Bronchial epithelial cell (primary cell): ENCODE measurements at regions not wholly inside any gene's neighbourhood (a gene's known extent, or its start where the extent isn't known, plus 50 kb on each side); places are given as distances from the start of the nearest gene placed in this dataset.

Experiments used
- DNase-seq: peaks from one replicate; pipeline ENCODE4 v3.0.0-alpha.2; 2010; ENCODE audit warnings: low read depth
- FAIRE-seq: peaks from 2 replicates; lab custom pipeline; 2011; peaks lifted over from hg19 to GRCh38; lab: Jason Lieb, UNC
- H3K27me3 ChIP-seq: 2 replicates; pipeline ENCODE4 v1.5.1; 2011; ENCODE audit warnings: low read length; ENCODE audit not compliant: control insufficient read depth, insufficient read depth
- H3K36me3 ChIP-seq: 2 replicates; pipeline ENCODE4 v1.5.1; 2011; ENCODE audit warnings: low read length; ENCODE audit not compliant: control insufficient read depth, insufficient read depth
- H3K4me3 ChIP-seq: 2 replicates; pipeline ENCODE4 v1.5.1; 2011; ENCODE audit warnings: mild to moderate bottlenecking, low read depth, low read length, control low read depth
- TF ChIP-seq, protein P1 (sequence below): IDR thresholded peaks from 2 replicates; pipeline ENCODE4 v1.5.1; 2011; ENCODE audit warnings: mild to moderate bottlenecking, moderate library complexity, low read length, control low read depth, inconsistent platforms; ENCODE audit not compliant: insufficient read depth, severe bottlenecking

DNA sequence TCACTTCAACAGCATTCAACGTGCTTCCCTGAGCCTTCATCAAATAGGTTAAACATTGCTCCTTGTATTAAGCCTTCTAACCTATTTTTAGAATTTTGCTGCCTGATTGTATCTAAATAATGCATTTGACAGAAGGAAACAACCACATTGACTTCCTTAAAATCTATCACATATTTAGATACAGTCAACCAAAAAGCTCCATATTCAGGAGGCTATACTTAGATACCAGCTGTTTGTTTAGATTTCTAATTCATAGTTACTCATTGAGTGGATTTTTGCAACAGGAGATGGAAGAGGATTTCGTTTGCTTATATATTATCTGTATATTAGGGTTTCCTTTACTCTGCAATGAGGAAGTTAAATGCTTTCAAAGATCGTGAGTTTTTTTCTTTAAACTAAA lies 241.1 kb upstream of the PPP1R2C start:
- Histone ChIP-seq H3K36me3 (no peaks in the 10 kb centered on the region), H3K27me3 (no peaks in the 10 kb centered on the region), H3K4me3 (no peak overlapping the region)
- DNase-seq (no peak), FAIRE-seq (no peak)
- TF ChIP-seq, protein P1, sequence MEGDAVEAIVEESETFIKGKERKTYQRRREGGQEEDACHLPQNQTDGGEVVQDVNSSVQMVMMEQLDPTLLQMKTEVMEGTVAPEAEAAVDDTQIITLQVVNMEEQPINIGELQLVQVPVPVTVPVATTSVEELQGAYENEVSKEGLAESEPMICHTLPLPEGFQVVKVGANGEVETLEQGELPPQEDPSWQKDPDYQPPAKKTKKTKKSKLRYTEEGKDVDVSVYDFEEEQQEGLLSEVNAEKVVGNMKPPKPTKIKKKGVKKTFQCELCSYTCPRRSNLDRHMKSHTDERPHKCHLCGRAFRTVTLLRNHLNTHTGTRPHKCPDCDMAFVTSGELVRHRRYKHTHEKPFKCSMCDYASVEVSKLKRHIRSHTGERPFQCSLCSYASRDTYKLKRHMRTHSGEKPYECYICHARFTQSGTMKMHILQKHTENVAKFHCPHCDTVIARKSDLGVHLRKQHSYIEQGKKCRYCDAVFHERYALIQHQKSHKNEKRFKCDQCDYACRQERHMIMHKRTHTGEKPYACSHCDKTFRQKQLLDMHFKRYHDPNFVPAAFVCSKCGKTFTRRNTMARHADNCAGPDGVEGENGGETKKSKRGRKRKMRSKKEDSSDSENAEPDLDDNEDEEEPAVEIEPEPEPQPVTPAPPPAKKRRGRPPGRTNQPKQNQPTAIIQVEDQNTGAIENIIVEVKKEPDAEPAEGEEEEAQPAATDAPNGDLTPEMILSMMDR: no peak

DNA sequence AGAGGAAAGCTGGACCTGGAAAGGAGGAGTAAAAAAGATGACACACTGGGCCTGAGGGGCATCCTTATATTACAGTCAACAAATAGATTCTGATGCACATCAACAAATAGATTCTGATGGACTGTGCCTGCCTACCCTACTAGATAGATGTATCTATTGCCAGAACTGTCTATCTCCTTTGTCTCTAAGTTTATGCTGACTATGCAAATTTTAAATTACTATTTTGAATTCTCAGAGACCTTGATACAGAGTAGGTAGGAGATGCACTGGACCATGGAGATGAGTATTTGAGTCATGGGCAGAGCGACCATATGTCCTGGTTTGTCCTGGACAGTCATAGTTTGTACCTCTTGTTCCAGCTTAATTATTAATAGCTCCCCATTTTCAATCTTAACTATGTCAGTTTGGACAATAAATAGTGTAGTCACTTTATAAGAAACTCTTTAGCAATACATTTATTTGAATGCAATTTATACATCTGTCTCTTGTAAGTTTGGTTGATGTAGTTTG lies 247.9 kb upstream of the PPP1R2C start:
- TF ChIP-seq, protein P1: no peak
- DNase-seq (no peak), FAIRE-seq (no peak)
- Histone ChIP-seq H3K27me3 (no peaks in the 10 kb centered on the region), H3K36me3 (no peaks in the 10 kb centered on the region), H3K4me3 (no peak overlapping the region)

DNA sequence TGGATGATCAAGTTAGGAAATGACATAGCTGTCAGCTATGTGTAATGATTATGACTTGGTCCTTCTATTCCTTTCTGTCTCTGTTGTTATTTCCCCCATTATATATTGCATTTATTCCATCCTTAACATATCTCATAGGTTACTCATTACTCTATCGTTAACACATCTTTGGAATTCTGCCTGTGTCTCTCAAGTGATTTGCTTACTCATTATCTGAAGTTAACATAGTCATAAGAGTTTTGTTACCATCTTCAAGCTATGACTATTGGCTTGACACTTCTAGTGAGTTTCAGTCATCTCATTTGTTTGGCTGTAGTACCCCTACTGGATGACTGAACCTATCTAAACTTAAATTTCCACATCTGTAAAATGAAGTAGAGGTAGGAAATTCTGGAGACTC lies 286.1 kb upstream of the PPP1R2C start:
- FAIRE-seq: no peak
- Histone ChIP-seq H3K27me3 (no peaks in the 10 kb centered on the region), H3K36me3 (no peaks in the 10 kb centered on the region), H3K4me3 (no peak overlapping the region)
- TF ChIP-seq, protein P1: no peak
- DNase-seq: peak; percentile 65

DNA sequence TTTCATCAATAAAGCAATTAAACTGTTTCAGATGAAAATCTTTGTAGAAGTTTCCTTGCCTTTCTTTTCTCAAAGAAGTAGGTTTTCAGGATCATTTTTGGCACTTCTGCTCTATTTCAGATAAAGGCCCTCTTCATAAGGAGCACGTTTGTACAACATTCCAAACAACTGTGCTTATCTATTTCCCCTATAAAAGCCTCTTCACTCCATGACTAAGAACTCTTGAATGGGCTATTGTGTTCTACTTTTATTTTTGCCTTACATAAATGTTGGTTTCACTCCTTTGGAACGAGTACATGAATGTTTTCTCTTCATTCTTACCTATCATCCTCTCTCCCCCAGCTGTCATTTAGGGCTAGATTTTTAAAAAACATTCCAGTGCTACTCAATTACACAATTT lies 288.0 kb upstream of the PPP1R2C start:
- no peak for DNase-seq
- no peak overlapping the region for H3K4me3 ChIP-seq
- H3K36me3 ChIP-seq: no peaks in the 10 kb centered on the region
- H3K27me3 ChIP-seq: no peaks in the 10 kb centered on the region
- FAIRE-seq: no peak
- TF ChIP-seq, protein P1: no peak

DNA sequence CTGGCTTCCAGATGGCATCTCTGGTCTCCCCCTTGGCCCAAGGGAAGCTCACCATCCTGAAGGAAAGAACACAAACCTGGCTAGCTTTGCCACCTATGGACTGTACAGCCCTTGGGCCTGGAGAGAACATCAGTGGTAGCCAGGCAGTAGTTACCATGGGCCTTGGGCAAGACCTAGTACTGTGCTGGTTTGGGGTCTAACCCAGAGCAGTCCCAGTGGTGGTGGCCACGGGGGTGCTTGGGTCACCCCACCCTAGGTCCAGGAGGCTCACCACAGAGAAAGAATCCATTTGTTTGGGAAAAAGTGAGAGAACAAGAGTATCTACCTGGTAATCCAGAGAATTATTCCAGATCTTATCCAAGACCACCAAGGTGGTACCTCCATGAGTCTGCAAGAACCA lies 290.7 kb upstream of the PPP1R2C start:
- Histone ChIP-seq H3K27me3 (no peaks in the 10 kb centered on the region), H3K4me3 (no peak overlapping the region), H3K36me3 (no peaks in the 10 kb centered on the region)
- TF ChIP-seq, protein P1: no peak
- DNase-seq (no peak), FAIRE-seq (no peak)

DNA sequence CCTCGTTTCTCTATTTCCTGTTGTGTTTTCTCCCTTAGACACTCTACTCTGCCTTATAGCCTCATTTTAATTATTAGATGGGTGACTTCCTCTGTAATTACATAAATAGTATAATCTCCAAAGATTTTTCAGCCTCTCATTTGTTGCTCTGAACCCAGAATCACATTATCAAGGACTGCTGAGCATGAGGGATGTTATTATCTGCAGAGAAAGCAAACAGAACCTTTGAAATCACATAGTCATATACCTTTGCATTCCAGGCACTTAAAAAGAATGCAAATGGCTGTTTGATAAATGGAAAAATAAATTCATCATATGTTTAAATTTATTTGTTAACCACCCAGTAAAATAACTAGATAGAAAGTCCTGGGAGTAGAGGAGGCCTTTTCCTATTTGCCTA lies 305.1 kb upstream of the PPP1R2C start:
- TF ChIP-seq, protein P1: no peak
- FAIRE-seq: no peak
- H3K27me3 ChIP-seq: no peaks in the 10 kb centered on the region

More for the DNA sequence above, 305.1 kb upstream of the PPP1R2C start:
- H3K4me3 ChIP-seq: no peak overlapping the region
- no peak for DNase-seq
- H3K36me3 ChIP-seq: no peaks in the 10 kb centered on the region
